HG02981 (cell line): ENCODE measurements at regions not wholly inside any gene's neighbourhood (a gene's known extent, or its start where the extent isn't known, plus 50 kb on each side); places are given as distances from the start of the nearest gene placed in this dataset.
"Not testable (repeated sequence)": the region's sequence is repeated elsewhere in the genome, so short reads cannot be mapped to it uniquely, and the experiment has no call there.

ENCODE experiments used
- ATAC-seq: cut with Tn5 transposase; IDR thresholded peaks from one replicate; pipeline ENCODE4 v1.9.1; 2021; ENCODE audit warnings: mild to moderate bottlenecking, moderate library complexity; ENCODE audit not compliant: unreplicated experiment

DNA sequence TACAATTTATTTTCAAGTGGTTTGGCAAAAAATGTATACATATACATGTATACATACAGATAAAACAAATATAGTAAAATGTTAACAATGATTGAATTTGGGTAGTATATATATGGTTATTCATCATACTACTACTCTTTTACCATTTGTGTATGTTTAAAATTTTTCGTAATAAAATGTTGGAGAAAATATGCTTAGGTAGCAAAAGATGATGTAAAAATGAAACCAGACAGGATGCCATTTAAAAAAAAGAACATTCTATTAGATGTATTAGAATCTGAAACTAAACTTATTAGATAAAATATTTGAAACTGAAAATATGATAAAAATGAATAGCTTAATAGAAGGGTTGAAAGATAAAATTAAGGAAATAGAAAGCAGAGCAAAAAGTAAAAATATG, 144.9 kb upstream of the FER start:
- ATAC-seq: no peak

DNA sequence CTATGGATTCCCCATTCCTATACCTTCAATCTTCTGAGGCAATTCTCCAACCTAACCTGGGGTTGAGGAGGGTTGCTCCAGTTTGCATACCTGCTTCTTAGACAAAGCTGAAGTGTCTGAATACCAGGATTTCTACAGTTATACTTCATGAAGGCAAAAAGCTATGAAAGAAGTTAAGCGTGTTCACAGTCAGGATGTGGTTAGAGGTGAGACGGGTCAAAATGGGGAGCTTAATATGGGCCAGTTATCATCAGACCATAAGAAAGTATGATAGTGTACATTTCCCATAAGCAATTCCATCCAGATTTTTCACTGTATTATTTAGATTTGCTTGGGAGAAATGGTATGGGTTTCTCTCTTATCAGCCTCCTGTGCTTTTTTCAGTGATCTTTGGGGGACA, 156.9 kb upstream of the FER start:
- no peak for ATAC-seq

DNA sequence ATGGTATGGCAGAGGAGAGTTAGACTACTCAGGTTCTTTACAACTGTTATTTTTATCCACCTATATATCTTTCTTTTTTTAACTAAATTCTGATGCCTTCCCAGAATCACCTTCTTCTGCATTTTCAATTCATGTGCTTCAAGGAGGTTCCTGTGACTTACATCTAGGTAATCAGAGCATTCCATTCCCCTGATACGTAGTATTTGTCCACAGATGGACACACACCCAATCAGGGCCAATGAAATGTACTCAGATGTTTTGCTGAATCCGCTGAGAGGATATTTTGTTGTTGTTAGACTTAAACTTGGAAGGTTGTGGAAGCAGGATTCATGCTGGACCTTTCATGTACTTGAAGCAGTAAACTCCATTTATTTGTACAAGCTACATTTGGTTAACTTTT, 159.4 kb upstream of the FER start:
- no peak for ATAC-seq

DNA sequence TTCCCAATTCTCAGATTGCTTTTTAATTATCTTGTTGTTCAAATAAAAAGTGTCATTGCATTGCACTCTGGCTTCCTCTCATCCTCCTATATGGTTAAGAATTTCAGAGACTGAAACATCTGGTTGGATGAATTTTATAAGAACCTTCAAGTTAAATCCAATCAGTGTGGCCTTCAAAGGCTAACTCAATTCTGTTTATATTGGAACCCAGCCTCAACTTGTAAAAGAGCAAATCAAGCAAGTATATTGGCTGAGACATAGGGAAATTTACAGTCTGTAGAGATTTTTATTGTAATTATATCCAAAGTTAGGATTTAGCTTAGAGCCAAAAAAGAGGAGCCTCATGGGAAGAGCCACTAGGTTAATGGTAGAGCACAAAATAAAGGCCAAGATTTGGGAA, 159.9 kb upstream of the FER start:
- no peak for ATAC-seq

DNA sequence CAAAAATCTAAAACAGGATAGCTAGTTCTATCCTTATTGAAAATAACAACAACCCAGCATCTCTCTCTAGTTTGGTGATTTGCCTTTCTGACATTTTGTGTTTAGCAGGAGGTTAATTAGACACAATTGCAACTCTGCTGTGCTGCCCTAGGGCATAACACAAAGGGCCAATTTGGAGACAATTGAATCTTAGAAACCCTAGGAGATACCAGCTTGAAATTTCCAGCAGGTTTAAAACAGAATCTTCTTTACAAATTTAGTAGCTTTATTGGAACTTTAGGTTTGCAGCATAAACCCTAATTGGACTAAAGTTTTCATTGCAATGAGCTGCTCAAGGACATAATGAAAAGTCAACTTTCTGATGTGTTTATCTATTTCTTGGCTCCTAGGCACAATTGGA, 166.7 kb upstream of the FER start:
- ATAC-seq: no peak

DNA sequence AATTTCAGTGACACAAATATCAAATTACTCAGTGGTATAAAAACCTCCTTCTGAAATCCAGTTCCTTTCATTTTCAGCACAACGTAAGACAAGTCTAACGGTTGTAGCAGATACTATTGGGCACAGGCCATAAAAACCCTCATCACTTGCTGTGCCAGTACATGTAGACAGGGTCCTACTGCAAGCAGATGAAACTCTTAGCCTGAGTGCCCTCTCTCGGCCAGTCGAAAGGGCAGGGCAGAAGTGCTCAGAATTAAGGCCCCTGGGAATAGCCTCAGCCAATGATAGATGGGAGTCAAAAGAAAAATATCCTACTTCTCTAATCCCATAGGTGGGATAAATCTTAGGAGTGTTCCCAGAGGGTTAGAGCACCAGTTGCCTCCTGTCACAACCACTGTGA, 168.5 kb upstream of the FER start:
- ATAC-seq: no peak

DNA sequence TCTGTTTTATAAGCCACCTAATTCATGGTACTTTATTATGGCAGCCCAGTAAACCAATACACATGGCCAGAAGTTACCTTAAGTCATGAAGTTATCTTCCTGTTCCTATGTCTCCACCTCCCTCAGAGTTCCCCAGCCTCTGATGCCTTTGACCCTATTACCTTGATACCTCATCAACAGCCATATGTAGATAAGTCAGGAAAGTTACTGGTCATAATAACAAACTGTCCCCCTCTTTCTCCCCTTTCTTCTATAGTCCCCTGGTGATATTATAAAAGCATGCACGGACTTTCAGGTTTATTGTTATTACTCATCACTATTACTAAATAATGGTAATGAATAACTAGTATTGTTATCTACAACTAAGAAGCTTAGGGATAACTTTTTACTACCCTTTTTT, 168.9 kb upstream of the FER start:
- no peak for ATAC-seq

DNA sequence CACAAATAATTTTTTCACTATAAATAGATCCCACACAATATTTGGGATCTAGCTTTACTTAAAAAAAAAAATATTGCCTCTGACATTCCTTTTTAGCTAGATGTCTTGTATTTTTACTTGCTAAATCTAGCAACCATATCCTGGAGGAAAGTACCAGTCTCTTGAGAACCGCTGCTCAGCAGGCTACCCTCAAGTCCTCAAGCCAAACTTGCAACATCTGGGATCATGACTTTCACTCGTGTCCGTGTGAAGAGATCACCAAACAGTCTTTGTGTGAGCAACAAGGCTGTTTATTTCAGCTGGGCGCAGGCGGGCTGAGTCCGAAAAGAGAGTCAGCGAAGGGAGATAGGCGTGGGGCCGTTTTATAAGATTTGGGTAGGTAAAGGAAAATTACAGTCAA, 180.3 kb upstream of the FER start:
- ATAC-seq: no peak

DNA sequence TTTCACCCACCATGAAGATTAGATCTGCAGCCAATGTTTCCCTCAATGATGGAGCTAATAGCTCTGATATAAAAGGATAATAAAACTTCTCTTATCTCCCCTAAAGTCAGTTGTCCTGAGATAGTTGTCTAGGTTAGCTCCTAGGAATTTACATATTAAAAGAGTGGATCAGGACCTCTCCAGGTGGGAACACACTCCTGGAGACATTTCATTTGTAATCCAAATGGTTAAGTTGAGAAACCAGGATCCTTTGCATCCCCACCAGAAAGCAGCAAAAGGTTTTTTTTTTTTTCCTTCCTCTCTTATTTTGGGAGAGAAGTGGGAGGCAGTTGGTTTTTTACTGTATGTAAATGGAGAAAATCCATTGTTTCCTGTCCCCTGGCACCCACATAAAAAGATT, 182.5 kb upstream of the FBXL17 start:
- ATAC-seq: no peak

DNA sequence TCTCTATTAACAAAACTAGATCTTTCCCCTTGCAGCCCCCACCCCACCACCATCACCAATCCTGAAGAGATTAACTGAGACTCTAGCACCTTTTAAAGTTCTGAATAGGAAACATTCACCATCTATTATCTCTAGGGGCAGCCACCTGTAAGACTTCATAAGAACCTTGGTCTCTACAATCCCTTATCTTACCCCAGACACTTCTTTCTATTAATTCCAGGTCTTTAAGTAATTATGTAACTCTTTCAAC, 180.2 kb upstream of the FBXL17 start:
- no peak for ATAC-seq

DNA sequence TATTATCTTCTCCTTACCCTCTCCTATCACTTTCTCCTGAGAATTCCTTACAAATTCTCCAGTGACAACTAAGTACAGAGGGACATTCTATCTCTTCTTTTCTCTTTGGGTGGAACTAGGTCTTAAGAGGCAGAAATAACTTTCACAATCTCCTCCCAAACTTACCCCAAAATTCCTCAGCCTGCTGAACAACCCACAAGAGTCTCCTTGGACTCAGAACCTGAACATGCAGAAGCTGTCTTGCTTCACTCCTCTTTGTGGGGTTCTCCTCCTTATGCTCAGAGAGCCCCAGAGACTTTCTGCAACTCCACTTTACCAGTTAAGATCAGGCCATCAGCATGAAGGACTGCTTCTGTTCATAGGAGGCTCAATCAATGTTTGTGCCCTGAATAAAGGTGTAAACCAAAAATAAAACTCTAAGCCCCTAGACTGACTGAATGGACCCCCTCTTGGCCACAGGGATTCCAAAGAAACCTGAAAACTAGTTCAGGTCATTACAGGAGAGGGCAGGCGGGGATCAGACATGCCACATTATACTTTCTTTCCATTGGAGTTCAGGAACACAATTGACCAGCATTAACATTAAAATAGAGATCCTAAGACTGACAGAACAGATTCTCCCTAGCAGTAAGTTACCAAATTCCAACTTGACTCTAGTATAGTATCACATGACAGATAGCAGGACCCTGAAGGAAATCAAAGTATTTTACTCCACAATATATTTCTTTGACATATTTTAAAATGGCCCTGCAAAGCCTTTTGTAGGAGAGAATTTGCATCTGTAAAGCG, 179.7 kb upstream of the FBXL17 start:
- no peak for ATAC-seq

DNA sequence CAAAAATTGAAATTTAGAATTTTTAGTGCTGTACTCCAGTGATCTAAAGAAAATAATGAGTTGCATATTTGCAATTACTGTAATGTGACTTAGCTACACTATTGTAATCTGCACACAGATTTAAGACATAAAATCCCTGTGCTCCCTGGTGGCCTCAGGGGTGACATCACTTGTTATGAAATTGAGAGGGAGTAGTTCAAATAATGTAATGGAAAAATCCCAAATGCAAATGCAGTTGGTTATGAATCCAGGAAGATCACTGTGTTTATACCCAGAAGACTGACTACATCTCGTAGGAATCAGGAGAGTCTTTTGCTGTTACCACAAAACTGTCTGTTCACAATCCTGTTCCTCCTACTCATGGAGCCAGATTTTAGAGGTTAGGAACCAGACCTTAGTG, 178.7 kb upstream of the FBXL17 start:
- ATAC-seq: no peak

DNA sequence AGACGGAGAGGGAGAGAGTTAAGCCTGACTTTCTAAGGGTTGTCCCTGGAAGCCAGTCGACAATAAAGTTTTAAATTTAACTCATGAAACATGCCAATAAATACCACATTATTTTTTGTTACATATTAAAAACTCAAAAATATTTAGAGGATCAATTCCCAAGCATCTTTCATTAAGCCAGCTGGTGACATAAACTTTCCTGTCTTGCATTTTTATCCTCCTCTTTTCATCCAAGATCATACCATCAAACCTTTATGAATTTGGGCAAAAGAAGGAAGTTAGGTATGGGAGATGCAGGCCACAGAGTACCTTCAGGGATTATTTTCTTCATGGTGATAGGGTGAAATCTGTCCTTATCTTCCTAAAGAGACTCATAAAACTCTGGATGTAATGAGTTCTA, 178.3 kb upstream of the FBXL17 start:
- no peak for ATAC-seq

DNA sequence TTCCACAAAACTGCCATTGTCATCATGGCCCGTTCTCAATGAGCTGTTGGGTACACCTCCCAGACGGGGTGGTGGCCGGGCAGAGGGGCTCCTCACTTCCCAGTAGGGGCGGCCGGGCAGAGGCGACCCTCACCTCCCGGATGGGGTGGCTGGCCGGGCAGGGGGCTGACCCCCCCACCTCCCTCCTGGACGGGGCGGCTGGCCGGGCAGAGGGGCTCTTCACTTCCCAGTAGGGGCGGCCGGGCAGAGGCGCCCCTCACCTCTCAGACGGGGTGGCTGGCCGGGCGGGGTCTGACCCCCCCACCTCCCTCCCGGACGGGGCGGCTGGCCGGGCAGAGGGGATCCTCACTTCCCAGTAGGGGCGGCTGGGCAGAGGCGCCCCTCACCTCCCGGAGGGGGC, 176.9 kb upstream of the FBXL17 start:
- ATAC-seq: not testable (repeated sequence)

DNA sequence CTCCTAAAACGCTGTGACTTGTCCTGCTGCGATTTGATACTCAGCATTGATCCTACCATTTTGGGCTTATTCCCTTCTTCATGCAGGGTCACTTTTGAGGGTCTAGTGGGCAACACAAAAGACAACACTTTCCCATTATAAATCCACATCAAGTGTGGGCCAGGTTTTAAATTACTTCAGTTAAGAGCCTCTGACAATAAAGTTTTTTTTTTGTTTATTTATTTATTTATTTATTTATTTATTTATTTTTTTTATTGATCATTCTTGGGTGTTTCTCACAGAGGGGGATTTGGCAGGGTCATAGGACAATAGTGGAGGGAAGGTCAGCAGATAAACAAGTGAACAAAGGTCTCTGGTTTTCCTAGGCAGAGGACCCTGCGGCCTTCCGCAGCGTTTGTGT, 176.2 kb upstream of the FBXL17 start:
- ATAC-seq: not testable (repeated sequence)

DNA sequence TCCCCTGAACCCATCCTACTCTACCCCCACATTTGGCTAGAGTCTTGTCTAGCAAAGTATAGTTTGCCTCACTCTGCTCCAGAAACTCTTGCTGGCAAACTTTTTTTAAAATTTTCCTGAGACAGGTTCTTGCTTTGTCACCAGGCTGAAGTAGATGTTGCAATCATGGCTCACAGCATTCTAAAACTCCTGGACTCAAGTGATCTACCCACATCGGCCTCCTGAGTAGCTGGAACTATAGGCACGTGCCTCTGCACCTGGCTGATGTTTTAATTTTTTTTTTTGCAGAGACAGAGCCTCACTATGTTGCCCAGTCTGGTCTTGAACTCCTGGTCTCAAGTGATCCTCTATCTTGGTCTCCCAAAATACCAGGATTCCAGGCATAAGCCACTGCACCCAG, 175.8 kb upstream of the FBXL17 start:
- ATAC-seq: no peak

DNA sequence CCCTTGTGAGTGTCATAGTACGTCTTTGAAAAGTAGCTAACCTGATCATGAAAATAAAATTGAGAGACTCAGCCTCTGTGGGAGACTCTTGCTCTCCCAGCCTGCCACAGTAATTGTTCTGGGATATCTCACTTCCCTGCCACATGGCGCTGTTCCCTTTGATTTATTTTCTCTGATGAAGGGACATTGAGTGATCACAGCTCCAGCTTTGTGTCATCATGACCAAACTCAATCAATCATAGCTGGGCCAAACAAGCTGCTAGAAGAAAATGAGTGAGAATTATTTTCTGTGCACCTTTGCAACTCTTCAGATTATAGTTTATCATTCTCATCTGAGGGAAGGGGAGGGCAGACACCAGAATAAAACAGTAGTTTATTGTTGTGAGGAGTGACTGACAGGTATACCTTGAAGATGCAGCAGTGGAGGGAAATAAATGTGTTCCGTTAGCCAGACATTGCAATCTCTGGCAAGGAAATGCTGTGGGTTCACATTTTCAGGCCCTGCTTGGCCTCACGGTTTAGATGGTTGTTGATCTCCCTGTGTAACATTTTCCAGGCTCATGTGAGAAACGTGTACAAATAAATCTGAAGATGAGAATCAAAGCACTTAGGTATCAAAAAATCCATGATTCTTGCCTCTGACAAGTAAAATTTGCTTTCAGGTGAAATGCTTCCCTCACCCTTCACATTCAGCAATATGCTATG, 174.7 kb upstream of the FBXL17 start:
- ATAC-seq: no peak

DNA sequence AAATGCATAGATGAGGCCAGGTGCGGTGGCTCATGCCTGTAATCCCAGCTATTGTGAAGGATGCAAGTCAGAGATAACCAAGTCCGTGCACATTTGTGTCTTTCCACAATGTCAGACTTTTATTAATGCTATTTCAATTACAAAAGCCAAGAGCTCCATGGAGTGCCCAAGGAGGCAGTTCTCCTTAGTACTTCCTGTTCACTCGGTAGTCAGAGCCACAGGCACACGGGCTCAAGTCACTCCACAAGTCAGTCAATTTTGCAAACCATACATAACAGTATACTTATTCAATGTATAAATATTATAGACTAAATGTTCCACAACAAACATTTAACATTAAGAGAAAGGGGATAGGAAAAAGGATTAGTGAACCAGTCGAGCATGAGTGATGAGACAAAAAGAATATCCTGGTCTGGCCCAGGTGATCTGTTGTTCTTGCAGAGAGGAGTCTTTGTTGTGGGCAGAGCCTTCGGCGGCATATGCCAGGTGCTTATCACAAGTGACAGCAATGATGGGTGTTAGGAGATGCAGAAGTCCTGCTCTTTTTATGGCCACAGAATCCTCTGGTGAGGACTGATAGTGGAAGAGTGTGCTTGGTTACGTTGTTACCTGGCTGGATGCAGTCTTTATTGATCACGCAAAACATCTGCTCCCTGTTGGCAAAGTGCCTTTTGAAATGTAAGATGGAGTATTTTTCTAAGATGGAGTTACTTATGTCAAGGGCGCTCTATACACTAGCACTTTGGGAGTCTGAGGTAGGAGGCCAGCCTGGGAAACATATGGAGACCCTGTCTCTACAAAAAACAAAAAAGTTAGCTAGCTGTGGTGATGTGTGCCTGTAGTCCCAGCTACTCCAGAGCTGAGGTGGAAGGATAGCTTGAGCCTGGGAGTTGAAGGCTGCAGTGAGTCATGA, 167.0 kb upstream of the FBXL17 start:
- ATAC-seq: no peak

DNA sequence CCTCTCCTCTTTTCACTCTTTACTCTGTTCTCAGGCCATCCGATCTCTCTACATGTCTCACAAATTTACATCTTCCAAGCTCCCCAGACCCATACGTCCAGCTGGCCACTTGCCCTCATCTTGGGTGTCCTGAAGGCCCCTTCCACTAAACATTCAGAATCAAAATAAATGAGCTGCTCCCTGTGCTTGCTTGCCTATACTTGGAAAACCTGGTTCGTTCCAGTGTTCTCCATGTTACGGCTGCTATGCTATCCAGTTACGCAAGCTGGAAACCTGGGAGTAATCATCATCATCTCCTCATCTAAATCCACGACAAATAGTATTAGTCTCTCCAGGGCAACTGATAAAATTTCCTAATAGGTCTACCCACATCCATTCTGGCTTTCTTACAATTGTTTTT, 165.0 kb upstream of the FBXL17 start:
- ATAC-seq: no peak

DNA sequence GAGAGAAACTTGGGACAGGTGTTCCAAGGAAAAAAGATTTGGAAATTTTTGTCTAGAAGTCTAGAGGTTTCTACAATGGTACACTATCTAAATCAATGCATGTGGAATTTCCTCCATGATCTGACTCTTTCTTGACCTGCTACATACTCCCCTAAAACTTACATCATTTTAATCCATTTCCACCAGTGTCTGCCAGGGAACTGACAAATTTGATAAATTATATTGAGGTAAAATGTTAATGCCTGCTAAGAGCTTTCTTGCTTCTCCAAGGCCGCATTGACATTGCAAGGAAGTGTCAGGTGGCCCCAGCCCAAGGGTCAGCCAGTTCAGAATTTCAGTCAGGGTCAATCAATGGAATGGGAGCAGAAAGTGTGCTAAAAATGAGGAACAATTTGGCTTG, 163.4 kb upstream of the FBXL17 start:
- no peak for ATAC-seq

DNA sequence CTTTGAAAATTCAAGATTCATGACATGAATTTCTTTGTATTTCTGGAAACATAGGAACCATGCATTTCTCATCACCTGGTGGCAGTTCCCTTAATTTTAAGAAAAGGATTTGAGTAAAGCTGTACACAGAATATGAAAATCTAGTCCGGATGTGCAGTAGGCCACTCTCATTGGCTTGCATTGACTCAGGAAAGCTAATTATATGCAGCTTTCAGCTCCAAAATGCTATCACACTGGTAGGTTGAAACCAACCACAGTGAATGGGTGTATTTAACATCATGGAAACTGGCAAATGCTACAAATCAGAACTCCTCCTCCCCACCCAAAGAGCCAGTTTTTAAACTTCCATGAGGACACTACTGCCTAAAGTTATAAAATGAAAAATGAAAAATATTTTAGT, 161.6 kb upstream of the FBXL17 start:
- ATAC-seq: no peak

DNA sequence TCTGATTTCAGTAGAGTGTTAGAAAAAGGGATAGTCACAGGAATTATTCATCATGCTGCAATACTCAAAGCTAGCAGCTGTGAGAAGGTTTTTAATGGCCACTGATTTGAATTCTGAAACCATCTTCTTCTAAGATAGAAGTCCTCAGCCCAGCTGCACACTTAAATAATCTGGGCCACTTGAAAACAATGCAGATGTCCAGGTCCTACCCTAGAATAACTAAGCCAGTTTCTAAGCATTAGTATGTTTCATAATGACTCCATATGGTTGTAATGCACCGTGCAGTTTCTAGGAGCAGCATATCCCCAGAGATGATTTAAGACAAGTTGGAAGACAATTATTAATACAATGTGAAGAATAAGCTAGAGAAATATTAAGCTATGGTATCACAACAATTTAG, 159.9 kb upstream of the FBXL17 start:
- no peak for ATAC-seq
